GM12878 (cell line): ENCODE measurements at regions not wholly inside any gene's neighbourhood (a gene's known extent, or its start where the extent isn't known, plus 50 kb on each side); places are given as distances from the start of the nearest gene placed in this dataset.

Experiments used
- ATAC-seq: fragments of 200-7000 bp; cut with Tn5 transposase; 3 replicates; pipeline ENCODE4 v1.9.1; 2020; ENCODE audit warnings: mild to moderate bottlenecking, moderate library complexity
- BruUV-seq: library from RNA; stranded (reverse); fragments of 400-500 nt; replicated peaks from 2 replicates; lab custom pipeline; 2021; lab: Mats Ljungman, UMichigan
- CTCF ChIA-PET: fragments of 300-600 bp; sonication (Branson Sonifier 250); formaldehyde crosslinking; extraction: SDS; loops from one replicate; lab custom pipeline; 2021; ENCODE audit warnings: inconsistent platforms; lab: Yijun Ruan, JAX
- POLR2A ChIA-PET: fragments of 350-600 bp; formaldehyde crosslinking; extraction: SDS; loops from one replicate; lab custom pipeline; 2021; ENCODE audit warnings: inconsistent platforms; lab: Charles Lee
- RAD21 ChIA-PET: fragments of 300-600 bp; sonication (Branson Sonifier 250); formaldehyde crosslinking; loops from one replicate; lab custom pipeline; 2023; ENCODE audit warnings: antibody characterized with exemption; ENCODE audit not compliant: unreplicated experiment; lab: Charles Lee
- SMC1A ChIA-PET: fragments of 300-600 bp; sonication (Branson Sonifier 250); formaldehyde crosslinking; loops from one replicate; lab custom pipeline; 2023; ENCODE audit not compliant: unreplicated experiment, uncharacterized antibody; lab: Charles Lee
- DNase-seq: peaks from one replicate; pipeline ENCODE4 v3.0.0-alpha.2; 2011; ENCODE audit warnings: low read depth, low spot score
- FAIRE-seq: peaks from 3 replicates; lab custom pipeline; 2011; peaks lifted over from hg19 to GRCh38; lab: Jason Lieb, UNC
- H2AFZ ChIP-seq: 2 replicates; pipeline ENCODE4 v1.6.0; 2011; ENCODE audit warnings: low read depth, low read length, control low read depth; ENCODE audit not compliant: control insufficient read depth
- H3K27ac ChIP-seq: 2 replicates; pipeline ENCODE4 v1.5.1; 2011; ENCODE audit warnings: control low read depth; ENCODE audit not compliant: control insufficient read depth, insufficient read depth
- H3K27me3 ChIP-seq, 2 experiments: replicated peaks in 1 of 2; 2 replicates each; pipeline versions ENCODE4 v1.6.0 to v1.6.1; 2011; ENCODE audit warnings: low read length in 1 of 2; ENCODE audit not compliant: control insufficient read depth in 2 of 2, insufficient read depth in 2 of 2
- H3K36me3 ChIP-seq, 2 experiments: 2 replicates each; pipeline ENCODE4 v1.5.1; 2011; ENCODE audit warnings: low read length in 1 of 2; ENCODE audit not compliant: control insufficient read depth in 2 of 2, insufficient read depth in 2 of 2
- H3K4me1 ChIP-seq: 2 replicates; pipeline ENCODE4 v1.6.1; 2011; ENCODE audit warnings: mild to moderate bottlenecking, low read length, moderate library complexity, mixed read lengths; ENCODE audit not compliant: control insufficient read depth, insufficient read depth
- H3K4me2 ChIP-seq: 2 replicates; pipeline ENCODE4 v1.6.0; 2011; ENCODE audit warnings: control low read depth; ENCODE audit not compliant: control insufficient read depth, insufficient read depth
- H3K4me3 ChIP-seq: fragments of 200-600 bp; sonication (generic); 2 replicates; pipeline ENCODE4 v1.5.1; 2016
- H3K79me2 ChIP-seq: 2 replicates; pipeline ENCODE4 v1.6.0; 2011; ENCODE audit warnings: low read length; ENCODE audit not compliant: control insufficient read depth, insufficient read depth
- H3K9ac ChIP-seq: 2 replicates; pipeline ENCODE4 v1.8.0; 2011; ENCODE audit warnings: low read length, control low read depth, mixed read lengths; ENCODE audit not compliant: control insufficient read depth, insufficient read depth
- H3K9me3 ChIP-seq: replicated peaks from 3 replicates; pipeline ENCODE4 v1.5.1; 2011; ENCODE audit warnings: mild to moderate bottlenecking, low read length; ENCODE audit not compliant: control insufficient read depth, insufficient read depth
- H4K20me1 ChIP-seq: 2 replicates; pipeline ENCODE4 v1.6.0; 2011; ENCODE audit not compliant: control insufficient read depth, insufficient read depth
- IRF4 ChIP-seq: IDR thresholded peaks from 2 replicates; pipeline ENCODE4 v1.6.1; 2011; ENCODE audit warnings: low read depth, low read length
- SMAD5 ChIP-seq: IDR thresholded peaks from 2 replicates; pipeline ENCODE4 v1.6.1; 2016; ENCODE audit warnings: antibody characterized with exemption, low read depth
- SREBF2 ChIP-seq: IDR thresholded peaks from 2 replicates; pipeline ENCODE4 v1.6.1; 2012; ENCODE audit warnings: mild to moderate bottlenecking, low read length
- WRNIP1 ChIP-seq: IDR thresholded peaks from 2 replicates; pipeline ENCODE4 v1.6.1; 2011; ENCODE audit warnings: low read depth, low read length, improper control_type of control experiment, borderline replicate concordance
- ZZZ3 ChIP-seq: IDR thresholded peaks from 2 replicates; pipeline ENCODE4 v1.6.1; 2011; ENCODE audit warnings: low read depth; ENCODE audit not compliant: control insufficient read depth, insufficient read length
- WGBS: methylation state at CpG from one replicate; pipeline ENCODE4 v1.1.6; 2016; ENCODE audit warnings: low lambda C conversion rate; ENCODE audit not compliant: insufficient replicate concordance, insufficient coverage; ENCODE audit errors: missing lambda C conversion rate; 5-methylcytosine and 5-hydroxymethylcytosine counted together
- in situ Hi-C: fragments of 300-500 bp; cut with MboI; formaldehyde crosslinking; loops from 9 replicates; pipeline ENCODE4 v1.14.3; 2018; ENCODE audit warnings: mixed read lengths
- intact Hi-C: fragments of 100-400 bp; cut with micrococcal nuclease; formaldehyde crosslinking; loops from one replicate; pipeline ENCODE4 v1.14.2; 2022; ENCODE audit not compliant: unreplicated experiment
- TF ChIP-seq, protein P1 (sequence below): IDR thresholded peaks from 2 replicates; pipeline ENCODE4 v1.6.1; 2012; ENCODE audit warnings: low read depth, low read length, improper control_type of control experiment
- TF ChIP-seq, protein P2 (sequence below): IDR thresholded peaks from 2 replicates; pipeline ENCODE4 v1.6.1; 2012; ENCODE audit warnings: low read length, inconsistent platforms
- TF ChIP-seq, protein P3 (sequence below): IDR thresholded peaks from 2 replicates; pipeline ENCODE4 v1.6.1; 2011; ENCODE audit warnings: borderline replicate concordance, low read depth, mild to moderate bottlenecking, moderate library complexity, mixed read lengths, low read length; ENCODE audit not compliant: insufficient read depth; ENCODE audit errors: extremely low read length
- TF ChIP-seq, protein P4 (sequence below): fragments of 450-650 bp; IDR thresholded peaks from 2 replicates; pipeline ENCODE4 v1.6.1; 2018; ENCODE audit warnings: mild to moderate bottlenecking, low read depth, moderate library complexity; ENCODE audit not compliant: partially characterized antibody

DNA sequence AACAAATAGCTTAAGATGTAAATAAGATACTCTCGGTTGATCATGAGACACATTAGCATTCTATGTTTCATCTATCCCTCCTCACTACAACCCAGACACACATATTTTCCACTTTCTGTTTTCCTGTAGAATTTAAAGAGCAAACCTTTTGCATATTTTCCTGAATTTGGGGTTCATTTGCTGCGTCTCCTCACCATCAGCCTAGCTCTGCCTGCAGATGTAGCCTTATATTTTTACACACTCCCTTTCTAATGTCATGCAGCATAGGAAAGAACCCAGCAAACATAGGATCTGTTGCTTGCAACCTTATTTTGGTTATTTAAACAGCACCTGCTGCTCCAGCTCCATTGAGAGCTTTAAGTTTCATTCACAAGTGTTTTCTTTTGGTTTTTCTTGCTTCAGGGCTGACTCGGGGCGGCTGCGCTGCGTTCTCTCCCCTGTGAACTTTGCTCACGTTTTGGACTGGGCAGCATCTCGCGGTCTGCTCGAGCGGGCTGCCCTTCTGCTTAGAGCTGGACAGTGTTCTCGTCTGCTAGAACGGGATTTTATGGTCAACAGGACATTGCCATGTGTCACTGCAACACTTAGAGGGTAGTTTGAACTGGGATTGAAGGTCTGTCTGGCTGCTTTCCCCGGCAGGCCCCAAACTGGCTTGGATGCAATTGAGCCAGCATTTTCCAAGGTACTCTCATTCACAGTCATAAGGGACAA is 57.8 kb upstream of the VRK1 start:
- DNase-seq, result no peak
- no peak overlapping the region for H3K9ac ChIP-seq
- H3K4me3 ChIP-seq, result no peak overlapping the region
- no peak for FAIRE-seq
- H3K27me3 ChIP-seq, result peaks cover 5 to 14% of the 10 kb centered on the region in 2 experiments
- in situ Hi-C loops (no loop called here), intact Hi-C loops (no loop called here)
- no peak overlapping the region for H3K27ac ChIP-seq
- H3K9me3 ChIP-seq, result no peaks in the 10 kb centered on the region
- H2AFZ ChIP-seq, result no peak overlapping the region
- no peaks in the 10 kb centered on the region for H3K36me3 ChIP-seq
- ChIA-PET POLR2A (no interaction called here), SMC1A (interaction anchor here (1.0 to 4.3 kb wide), 9 partner anchors 39 to 227 kb away, joined by 3 to 31 read pairs (median 6); no protein-coding TSS in a partner anchor), CTCF (interaction anchor here (1.0 to 6.7 kb wide), 6 partner anchors 14 to 171 kb away, joined by 4 to 93 read pairs (median 26); no protein-coding TSS in a partner anchor), RAD21 (interaction anchor here (0.9 to 3.9 kb wide), 9 partner anchors 40 to 172 kb away, joined by 3 to 41 read pairs (median 7); no protein-coding TSS in a partner anchor)
- H3K4me2 ChIP-seq, result no peak overlapping the region
- no peaks in the 10 kb centered on the region for H3K79me2 ChIP-seq
- TF ChIP-seq IRF4 (no peak), SREBF2 (no peak), ZZZ3 (no peak), WRNIP1 (no peak), SMAD5 (no peak)
- TF ChIP-seq, protein P1, sequence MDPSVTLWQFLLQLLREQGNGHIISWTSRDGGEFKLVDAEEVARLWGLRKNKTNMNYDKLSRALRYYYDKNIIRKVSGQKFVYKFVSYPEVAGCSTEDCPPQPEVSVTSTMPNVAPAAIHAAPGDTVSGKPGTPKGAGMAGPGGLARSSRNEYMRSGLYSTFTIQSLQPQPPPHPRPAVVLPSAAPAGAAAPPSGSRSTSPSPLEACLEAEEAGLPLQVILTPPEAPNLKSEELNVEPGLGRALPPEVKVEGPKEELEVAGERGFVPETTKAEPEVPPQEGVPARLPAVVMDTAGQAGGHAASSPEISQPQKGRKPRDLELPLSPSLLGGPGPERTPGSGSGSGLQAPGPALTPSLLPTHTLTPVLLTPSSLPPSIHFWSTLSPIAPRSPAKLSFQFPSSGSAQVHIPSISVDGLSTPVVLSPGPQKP, result no peak
- TF ChIP-seq, protein P2, sequence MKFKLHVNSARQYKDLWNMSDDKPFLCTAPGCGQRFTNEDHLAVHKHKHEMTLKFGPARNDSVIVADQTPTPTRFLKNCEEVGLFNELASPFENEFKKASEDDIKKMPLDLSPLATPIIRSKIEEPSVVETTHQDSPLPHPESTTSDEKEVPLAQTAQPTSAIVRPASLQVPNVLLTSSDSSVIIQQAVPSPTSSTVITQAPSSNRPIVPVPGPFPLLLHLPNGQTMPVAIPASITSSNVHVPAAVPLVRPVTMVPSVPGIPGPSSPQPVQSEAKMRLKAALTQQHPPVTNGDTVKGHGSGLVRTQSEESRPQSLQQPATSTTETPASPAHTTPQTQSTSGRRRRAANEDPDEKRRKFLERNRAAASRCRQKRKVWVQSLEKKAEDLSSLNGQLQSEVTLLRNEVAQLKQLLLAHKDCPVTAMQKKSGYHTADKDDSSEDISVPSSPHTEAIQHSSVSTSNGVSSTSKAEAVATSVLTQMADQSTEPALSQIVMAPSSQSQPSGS, result no peak
- TF ChIP-seq, protein P3, sequence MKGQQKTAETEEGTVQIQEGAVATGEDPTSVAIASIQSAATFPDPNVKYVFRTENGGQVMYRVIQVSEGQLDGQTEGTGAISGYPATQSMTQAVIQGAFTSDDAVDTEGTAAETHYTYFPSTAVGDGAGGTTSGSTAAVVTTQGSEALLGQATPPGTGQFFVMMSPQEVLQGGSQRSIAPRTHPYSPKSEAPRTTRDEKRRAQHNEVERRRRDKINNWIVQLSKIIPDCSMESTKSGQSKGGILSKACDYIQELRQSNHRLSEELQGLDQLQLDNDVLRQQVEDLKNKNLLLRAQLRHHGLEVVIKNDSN, result no peak
- TF ChIP-seq, protein P4, sequence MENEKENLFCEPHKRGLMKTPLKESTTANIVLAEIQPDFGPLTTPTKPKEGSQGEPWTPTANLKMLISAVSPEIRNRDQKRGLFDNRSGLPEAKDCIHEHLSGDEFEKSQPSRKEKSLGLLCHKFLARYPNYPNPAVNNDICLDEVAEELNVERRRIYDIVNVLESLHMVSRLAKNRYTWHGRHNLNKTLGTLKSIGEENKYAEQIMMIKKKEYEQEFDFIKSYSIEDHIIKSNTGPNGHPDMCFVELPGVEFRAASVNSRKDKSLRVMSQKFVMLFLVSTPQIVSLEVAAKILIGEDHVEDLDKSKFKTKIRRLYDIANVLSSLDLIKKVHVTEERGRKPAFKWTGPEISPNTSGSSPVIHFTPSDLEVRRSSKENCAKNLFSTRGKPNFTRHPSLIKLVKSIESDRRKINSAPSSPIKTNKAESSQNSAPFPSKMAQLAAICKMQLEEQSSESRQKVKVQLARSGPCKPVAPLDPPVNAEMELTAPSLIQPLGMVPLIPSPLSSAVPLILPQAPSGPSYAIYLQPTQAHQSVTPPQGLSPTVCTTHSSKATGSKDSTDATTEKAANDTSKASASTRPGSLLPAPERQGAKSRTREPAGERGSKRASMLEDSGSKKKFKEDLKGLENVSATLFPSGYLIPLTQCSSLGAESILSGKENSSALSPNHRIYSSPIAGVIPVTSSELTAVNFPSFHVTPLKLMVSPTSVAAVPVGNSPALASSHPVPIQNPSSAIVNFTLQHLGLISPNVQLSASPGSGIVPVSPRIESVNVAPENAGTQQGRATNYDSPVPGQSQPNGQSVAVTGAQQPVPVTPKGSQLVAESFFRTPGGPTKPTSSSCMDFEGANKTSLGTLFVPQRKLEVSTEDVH, result no peak
- no peak for ATAC-seq
- no peaks in the 10 kb centered on the region for H3K4me1 ChIP-seq
- 61% methylated on average over 14 of the region's 14 CpGs for WGBS
- no peaks in the 10 kb centered on the region for H4K20me1 ChIP-seq
- BruUV-seq, result no TSS peak
